Right lung (tissue), 2 donors: ENCODE measurements at regions not wholly inside any gene's neighbourhood (a gene's known extent, or its start where the extent isn't known, plus 50 kb on each side); places are given as distances from the start of the nearest gene placed in this dataset.
"Not testable (repeated sequence)": the region's sequence is repeated elsewhere in the genome, so short reads cannot be mapped to it uniquely, and the experiment has no call there.

Experiments
- DNase-seq, 2 donors: peaks; one replicate each; pipeline ENCODE4 v3.0.0-alpha.2; 2013

DNA sequence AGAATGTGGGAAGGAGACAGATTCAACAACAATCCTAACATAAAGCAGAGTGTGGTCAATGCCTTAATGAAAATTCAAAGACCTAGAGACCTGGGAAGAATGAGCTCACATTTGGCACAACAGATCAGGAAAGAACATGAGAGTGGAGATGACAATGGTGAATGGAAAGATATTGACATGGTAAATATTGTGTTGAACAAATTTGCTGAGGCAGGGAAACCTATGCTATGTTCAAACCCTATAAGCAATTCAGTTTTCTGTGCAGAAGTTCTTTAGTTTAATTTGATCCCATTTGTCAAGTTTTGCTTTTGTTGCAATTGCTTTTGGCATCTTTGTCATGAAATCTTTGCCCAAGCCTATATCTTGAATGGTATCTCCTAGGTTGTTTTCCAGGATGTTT lies 199.4 kb upstream of the LRRTM4 start:
- DNase-seq: no peak

DNA sequence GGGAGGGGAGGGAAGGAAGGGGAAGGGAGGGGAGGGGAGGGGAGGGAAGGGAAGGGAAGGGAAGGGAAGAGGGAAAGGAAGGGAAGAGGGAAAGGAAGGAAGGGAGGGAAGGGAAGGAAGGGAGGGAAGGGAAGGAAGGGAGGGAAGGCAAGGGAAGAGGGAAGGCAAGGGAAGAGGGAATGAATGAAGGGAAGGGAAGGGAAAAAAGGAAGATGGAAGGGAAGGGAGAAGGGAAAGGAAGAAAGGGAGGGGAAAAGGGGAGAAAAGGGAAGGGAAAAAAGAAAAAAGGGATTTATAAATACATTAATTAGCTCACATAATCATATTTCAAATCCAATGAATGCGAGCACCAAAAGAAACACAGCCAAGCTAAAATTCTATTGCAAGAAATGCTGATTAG lies 202.9 kb upstream of the LRRTM4 start:
- no peak for DNase-seq

DNA sequence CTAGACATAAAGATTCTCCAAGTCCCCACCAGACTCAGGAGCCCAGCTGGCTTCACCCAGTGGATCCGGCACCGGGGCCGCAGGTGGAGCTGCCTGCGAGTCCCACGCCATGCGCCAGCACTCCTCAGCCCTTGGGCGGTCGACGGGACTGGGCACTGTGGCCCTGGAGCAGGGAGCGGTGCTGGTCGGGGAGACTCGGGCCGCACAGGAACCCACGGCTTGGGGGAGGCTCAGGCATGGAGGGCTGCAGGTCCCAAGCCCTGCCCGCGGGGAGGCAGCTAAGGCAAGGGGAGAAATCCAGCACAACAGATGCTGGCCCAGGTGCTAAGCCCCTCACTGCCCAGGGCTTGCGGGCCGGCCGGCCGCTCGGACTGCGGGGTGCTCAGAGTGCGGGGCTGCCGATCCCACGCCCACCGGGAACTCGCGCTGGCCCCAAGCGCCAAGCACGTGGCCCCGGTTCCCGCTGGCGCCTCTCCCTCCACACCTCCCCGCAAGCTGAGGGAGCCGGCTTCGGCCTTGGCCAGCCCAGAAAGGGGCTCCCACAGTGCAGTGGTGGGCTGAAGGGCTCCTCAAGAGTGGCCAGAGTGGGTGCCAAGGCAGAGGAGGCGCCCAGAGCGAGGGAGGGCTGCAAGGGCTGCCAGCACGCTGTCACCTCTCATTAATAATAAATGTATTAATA lies 212.6 kb upstream of the LRRTM4 start:
- DNase-seq: not testable (repeated sequence)

DNA sequence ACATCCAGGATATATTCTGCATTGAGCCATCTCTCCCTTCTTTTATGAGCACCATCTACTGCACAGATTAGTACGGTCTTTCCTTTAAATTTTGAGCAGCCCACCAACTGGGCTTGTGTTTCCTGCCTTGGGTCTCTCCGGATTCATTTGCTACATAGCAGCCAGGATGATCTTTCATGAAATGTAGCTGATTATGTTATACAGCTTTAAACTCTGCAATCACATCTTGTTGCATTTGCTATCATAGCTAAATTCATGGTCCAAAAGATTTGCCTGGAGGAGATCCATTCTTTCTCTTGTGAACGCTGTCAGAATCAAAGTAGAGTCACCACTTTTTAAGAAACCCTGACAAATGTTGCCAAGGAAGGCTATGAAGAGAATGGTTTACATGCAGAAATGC lies 215.1 kb upstream of the LRRTM4 start:
- no peak for DNase-seq

DNA sequence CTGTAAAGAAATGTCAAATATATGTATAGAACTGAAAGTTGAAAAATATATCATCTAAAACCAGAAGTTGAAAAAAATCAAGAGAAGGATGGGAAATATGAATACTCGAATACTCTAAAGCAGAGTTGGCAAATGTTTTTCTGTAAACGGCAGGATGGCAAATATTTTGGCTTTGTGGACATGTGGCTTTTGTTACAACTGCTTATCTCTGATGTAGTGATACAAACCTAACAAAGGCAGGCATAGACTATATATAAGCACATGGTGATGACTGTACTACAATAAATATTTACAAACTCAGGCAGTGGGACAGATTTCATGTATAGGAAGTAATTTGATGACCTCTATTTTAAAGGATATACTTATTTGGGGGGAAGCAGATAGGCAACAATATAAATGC lies 224.6 kb upstream of the LRRTM4 start:
- DNase-seq: no peak

DNA sequence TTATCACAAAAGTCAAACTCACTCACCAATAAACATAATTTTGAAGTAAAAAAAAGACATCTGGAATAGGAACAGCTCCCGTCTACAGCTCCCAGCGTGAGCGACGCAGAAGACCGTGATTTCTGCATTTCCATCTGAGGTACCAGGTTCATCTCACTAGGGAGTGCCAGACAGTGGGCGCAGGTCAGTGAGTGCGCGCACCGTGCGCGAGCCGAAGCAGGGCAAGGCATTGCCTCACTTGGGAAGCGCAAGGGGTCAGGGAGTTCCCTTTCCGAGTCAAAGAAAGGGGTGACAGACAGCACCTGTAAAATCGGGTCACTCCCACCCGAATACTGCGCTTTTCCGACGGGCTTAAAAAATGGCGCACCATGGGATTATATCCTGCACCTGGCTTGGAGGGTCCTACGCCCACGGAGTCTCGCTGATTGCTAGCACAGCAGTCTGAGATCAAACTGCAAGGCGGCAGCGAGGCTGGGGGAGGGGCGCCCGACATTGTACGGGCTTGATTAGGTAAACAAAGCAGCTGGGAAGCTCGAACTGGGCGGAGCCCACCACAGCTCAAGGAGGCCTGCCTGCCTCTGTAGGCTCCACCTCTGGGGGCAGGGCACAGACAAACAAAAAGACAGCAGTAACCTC lies 231.7 kb upstream of the LRRTM4 start:
- DNase-seq: not testable (repeated sequence)

DNA sequence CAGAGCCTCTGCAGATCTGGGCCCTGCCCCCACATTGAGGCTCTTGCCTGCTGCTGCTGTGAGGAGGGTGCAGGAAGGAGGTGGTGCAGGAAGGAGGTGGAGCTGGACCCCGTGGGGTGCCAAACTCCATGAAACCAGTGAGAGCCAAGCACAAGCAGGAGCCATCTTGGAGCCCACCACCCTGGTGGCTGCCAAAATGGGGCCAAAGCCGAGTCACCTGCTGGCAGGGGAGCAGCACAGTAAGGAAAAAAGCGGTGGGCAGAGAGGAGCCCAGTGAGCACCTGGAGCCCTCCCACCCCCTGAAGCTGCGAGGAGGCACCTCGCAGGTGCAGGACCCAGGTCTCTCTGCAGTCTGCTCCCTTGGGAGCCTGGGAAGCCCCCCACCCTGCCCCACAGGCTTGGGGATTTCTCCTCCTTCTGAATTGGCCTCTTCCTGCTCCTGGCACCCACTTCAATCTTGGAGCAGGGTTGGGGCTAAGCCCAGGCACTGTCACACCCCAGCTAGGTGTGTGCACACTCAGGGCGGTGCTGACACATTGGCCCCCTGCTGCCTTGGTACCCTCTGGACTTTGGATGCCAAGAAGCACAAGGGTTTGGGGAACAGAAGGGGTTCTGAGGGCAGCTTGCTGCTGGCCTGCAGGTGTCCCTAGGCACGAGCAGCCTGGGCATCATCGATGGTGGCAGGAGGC lies 245.4 kb upstream of the LRRTM4 start:
- DNase-seq: no peak

DNA sequence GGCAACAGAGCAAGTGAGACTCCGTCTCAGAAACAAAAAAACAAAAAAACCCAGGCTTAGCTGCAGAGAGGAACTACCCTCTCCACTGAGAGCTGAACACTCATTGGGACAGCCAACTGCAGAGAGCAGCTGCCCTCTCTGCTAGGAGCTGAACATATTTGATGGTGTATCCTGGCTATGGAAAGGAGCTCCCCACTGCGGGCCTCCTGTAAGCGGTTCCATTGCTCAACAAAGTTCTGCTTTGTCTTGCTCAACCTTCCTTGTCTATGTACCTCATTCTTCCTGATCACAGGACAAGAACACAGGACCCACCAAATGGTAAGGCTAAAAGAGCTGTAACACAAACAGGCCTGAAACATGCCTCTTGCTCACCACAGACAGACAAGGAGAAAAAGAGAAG lies 246.3 kb upstream of the LRRTM4 start:
- DNase-seq: no peak

DNA sequence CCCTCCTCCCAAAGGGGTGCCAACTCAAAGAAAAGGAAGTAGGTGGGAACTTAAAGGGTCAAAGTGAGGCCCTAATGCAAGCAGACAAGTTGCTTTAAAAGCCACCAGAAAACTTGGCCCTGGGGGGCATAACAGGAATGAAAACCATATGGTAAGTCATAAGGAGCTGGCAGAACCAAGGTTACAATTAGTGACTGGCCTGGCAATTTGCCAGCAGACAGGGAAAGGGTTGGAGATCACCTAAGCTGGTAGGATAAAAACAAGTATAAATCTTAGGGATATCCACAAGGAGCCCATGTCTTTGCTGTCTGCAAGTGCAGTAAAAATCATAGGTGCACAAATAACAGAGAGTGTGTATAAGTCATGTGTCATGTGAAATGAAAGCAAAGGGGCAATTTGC lies 256.7 kb upstream of the LRRTM4 start:
- no peak for DNase-seq

DNA sequence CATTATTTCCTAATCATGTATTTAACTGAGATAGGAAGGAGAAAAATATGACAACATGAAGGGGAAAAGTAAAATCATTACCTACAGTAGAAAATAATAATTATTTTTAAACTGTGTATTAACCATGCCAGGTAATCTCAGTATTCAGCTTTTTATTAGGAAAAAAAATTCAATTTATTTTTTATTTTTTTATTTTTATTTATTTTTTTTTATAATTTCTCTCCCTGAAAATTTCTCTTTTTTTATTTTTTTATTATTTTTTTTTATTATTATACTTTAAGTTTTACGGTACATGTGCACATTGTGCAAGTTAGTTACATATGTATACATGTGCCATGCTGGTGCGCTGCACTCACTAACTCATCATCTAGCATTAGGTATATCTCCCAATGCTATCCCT lies 271.3 kb upstream of the LRRTM4 start:
- DNase-seq: not testable (repeated sequence)

DNA sequence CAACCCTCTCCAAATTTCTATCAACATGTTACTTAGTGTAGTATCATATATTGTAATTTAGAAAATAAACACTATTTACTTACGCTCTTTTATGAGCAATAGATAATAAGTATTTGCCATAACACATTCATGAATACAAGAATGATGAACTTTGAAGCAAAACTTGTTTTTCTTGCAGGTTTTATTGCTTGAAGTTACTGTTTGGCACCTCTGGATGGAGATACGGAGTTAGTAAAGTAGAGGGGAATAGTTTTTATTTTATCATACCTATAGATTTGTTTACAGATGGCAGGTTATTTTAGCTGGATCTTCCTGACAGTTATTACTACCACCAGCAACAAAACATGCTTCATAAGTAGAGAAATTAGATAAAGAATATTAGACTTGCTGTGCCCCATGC lies 274.2 kb upstream of the LRRTM4 start:
- no peak for DNase-seq

DNA sequence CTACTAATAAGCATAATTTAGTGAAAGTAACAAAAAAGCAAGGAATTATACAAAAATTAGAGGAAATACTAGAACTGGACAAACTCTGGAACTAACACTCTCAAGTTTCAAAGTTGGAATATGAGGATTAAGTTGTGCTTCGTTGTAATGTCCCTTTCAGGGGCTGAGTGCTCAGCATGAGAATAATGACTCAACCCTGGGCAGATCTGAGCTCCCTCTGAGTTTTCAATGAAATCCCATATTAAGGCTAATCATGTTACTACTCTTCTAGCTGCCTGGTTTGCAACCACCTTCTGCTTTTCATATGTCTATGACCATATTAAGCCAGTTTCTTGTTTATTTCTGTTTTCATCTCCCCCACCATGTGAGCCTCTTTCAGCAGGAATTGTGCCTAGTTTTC lies 274.9 kb upstream of the LRRTM4 start:
- DNase-seq: no peak

DNA sequence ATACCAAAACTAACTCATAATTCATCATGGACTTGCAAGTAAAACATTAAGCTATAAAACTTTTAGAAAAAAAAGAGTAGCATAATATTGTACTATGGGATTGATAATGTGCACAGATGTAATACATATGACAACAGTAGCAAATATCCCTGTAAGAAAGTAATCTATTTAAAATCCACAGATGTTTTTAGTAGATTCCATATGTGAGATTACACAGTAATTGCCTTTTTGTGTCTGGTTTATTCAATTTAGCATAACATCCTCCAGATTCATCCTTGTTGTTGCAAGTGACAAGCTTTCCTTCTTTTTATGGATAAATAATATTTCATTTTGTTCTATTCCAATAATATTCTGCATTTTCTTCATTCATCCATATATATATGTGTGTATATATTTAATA lies 278.2 kb upstream of the LRRTM4 start:
- no peak for DNase-seq

DNA sequence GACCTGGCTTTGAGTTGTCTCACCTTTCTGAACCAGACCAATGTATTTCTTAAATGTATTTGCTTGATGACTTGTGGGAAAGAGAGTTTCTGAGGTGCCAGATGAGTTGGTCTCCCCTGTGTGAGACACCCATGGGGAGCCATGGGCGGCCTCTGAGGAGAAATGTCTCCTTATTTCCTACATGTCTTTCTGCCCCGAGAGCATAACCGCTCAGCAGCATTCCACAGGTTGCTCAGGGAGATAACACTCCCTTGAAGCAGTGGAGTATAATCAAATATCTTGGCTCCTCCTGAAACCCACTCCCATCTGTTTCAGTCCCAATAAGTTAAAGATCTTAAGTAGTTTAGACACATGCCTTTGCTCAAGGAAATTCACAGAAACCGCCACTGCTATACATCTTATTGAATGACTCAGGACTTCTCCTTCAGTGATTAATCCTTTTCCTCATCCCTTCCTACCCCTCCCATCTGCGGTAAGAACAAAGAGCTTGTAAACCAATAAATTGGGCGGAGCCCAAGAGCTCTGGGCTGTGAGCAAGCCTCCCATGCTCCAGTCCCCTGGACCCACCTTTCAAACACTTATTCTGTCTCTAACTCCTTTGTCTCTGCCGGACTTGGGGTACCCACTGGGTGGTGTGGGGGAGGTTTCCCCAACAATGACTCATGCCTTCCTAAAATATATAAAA lies 285.5 kb upstream of the LRRTM4 start:
- DNase-seq: no peak

DNA sequence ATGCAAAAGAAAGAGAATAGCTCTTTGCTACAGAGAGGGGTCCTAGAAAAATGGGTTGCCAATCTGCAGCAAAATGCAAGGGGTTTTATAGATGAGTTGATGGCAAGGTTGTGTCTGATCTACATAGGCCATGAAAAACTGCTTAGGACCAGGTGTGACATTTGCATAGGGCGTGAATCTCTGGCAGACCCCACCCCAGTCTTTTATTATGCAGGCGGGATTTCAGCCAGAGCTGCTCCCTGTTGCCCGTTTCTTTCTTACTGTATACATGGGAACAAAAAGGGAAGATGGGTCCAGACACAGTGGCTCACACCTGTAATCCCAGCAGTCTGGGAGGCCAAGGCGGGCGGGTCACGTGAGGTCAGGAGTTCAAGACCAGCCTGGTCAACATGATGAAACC lies 286.4 kb upstream of the LRRTM4 start:
- DNase-seq: no peak

DNA sequence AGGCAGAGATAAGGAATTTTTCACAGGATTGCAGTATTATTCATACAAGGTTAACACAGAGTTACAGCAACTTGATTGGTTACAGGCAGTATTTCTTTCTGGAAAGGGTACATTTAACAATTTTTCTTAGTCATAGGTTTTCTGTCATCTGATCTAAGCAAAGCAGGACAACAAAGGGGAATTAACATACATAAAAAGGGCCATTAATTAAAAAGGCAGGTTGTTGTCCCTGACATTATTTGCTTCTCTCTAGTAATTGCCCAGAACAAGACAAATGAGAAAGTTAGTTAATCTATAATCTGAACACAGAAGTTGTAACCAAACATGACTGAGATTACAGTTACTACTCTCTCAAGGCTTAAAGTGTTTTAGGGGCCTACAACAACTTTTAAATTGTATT lies 291.4 kb upstream of the LRRTM4 start:
- DNase-seq: no peak

DNA sequence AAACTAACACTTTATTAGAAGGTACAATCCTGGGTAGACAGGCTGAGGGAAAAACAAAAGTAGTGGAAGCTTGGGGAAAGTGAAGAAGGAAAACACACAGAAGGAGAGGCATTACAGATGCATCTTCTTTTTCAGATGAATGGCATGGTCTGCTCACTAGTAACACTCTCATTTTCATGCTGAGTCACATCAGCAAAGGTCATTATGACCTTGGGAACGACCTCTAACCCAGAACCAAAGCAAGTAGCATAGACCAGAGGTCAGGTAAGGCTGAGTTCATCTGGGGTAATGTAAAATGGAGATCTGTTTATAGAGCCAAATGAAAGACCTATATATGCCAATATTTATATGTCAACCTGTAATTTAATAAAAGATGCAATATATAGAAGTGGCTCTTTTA lies 294.4 kb upstream of the LRRTM4 start:
- DNase-seq: no peak

DNA sequence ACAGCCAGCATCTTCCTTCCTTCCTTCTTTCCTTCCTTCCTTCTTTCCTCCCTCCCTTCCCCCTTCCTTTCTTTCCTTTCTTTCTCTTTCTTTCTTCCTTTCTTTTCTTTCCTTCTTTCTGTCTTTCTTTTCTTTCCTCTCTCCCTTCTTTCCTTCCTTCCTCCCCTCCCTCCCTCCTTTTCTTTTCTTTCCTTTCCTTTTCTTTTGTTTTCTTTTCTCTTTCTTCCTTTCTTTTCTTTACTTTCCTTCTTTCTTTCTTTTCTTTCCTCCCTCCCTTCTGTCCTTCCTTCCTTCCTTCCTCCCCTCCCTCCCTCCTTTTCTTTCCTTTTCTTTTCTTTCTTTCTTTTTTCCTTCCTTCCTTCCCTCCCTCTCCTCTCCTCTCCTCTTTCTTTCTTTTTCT lies 296.0 kb upstream of the LRRTM4 start:
- no peak for DNase-seq

DNA sequence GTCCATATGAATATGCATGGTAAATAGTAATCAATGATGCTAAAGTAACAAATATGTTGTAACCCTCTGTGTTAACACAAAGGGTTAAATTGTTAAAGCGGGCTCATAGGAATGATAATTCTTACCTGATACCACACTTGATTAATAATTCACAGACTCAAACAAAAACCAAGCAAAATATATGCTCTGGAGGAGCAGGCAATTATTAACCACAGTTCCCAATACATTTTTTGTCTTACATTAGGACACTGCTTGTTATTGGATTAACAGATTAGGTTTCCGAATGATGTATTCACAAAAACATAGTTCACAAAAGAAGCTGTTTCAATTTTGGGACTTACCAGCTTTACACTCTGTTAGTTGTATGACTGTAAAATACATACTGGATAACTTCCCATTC lies 300.9 kb upstream of the LRRTM4 start:
- DNase-seq: no peak

DNA sequence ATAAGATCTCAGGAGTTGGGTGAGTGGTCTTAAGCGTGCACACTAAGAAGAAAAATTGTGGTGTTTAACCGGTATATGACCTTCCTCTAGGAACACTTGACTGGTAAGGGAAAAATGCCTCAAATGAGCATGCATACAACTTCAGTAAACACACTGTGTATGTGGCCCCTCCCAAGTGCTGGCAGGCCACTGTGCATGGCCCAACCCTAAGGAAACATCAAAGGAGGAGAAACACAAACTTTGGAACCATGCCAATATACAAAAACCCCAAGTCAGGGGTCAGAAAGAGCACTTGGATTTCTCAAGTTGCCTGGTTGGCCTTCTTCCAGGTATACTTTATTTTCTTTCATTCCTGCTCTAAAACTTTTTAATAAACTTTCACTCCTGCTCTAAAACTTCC lies 308.9 kb upstream of the LRRTM4 start:
- DNase-seq: peak in 1 of 2 donors; percentile 2

DNA sequence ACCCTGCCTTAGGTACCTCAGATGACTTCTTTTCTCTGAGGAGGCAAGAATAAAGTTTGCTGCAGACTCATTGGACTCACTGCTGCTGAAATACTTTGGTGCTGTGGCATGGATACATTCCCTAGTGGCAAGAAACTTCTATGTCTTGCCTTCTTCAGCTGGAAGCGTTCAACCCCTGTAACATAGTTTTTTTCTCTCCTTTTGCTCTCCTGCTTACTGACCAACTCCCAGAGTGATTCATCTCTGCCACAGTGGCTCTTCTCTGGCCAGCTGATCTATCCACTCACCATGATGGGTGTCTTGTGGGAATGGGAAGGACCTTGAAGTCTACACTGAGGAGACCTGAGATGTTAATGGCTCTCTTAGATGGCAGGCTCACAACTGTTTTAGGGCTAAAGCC lies 309.3 kb upstream of the LRRTM4 start:
- no peak for DNase-seq

DNA sequence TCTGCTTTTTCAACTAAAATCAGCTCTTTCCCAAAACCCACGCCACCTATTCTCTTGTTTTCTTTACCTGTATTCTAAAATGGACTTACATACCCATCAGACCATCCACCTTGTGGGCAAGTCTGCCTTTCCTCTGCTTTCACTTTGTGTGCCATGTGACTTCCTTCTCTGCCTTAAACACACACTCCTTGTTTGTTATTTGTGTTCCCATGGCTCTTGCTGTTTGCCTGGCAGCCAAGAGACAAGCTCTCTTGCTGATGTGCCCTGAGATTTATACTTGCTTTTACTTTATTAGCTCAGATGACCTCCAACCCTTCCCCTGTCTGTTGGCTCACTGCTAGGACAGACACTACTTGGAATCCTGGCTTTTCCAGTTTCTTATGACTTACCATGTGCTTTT lies 309.7 kb upstream of the LRRTM4 start:
- DNase-seq: no peak
